ENCODE measurements at regions not wholly inside any gene's neighbourhood (a gene's known extent, or its start where the extent isn't known, plus 50 kb on each side); places are given as distances from the start of the nearest gene placed in this dataset.

DNA sequence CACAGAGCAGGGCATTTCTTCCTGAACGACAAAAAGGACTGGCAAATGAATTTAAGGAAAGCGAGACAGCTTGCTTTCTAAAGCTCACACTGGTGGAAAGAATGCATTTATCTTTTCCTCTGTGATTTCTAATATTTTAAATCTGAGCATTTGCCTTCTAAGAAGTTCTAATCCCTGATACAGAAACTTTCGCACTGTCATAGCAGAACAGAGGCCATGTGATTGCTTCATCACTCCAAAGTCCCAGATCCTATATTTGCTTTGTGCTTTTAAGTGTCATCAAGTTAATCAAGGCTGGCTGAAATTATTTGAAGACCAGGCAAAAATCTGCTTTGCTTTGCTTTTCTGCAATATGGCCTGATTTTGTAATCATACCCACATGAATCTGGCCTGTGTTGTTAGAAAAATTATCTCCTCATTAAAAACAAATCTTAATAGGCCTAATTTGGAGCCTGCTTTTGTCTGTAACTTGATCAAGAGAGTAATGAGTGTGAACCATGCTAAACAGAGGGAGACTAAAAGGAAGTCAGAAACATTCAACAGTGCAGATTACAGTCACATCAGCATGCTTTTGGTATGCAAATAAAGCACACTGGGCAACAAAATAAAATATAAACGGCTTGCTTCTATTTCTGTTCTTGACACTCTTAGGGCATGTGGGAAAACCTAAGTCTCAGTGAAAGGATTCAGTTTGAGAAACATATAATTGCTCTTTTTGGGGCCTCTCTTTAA, 178.2 kb upstream of the ADAMTS9 start:
- TF ChIP-seq GATA1 (IDR thresholded peaks at IDR 0.05; ENCODE audit: low read depth, low read length), result no peak
- TF ChIP-seq POLR2A (IDR thresholded peaks at IDR 0.05; ENCODE audit: low read length), result no peak
- DNase-seq, result no peak

DNA sequence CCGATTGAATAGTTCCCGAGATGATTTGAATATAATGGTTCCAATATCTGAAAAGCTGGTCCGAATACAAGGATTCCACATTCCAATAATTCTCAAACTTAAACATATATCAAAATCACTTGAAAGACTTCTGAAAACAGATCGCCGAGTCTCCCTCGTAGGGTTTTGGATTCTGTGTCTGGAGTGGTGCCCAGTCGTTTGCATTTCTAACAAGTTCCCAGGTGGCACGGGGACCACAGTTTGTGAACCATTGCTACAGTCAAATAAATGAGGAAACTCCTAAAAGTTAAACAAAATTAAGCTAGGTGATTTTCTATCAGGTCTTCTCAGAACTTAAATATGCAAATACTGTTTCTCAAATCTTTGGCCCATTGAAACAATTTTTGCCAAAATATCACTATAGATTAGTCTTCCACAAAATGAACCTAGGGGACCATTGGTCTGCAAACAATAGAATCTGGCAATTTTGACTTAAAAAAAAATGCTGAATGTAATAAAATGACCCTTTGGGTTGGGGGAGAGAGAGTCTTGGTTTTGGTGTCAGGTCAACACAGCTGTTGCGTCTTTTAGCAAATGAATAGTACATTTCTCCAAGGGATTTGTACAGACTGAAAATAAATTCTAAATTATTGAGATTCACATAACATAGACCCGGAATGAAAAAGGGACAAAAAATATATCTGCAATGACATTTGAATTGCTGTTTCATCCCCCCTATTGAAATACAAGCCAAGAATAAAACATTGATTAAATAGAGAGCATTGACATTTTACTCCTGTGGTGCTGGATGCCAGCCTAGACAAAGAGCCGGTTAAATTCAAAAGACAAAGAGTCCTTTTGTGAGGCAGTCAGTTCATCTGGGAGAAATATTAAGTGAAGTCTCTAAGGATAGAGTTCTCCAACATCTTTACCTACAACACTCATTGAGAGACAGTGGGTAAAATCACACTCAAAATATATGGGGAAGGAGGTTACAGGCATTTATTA, 175.7 kb upstream of the ADAMTS9 start:
- DNase-seq, result no peak
- TF ChIP-seq POLR2A (IDR thresholded peaks at IDR 0.05; ENCODE audit: low read length) (no peak), GATA1 (IDR thresholded peaks at IDR 0.05; ENCODE audit: low read depth, low read length) (no peak)

DNA sequence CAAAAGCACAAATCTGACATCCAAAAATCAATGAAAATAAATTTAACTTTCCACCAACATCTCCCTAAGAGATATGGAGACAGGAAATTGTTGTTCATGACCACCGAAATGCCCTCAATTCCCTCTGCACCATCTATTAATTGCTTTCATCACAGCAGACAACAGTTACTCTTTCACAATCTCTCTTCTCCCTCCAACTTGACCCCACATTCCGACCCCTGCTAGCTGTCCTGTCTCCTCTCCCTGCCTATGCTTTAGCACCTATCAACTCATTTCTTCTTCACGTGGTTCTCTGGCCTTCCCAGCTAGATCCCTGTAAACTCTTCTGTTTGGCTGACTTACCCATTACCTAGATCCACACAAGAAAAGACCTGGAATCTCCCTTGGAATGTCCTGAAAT, 173.9 kb upstream of the ADAMTS9 start:
- TF ChIP-seq POLR2A (IDR thresholded peaks at IDR 0.05; ENCODE audit: low read length), result no peak
- no peak for TF ChIP-seq GATA1 (IDR thresholded peaks at IDR 0.05; ENCODE audit: low read depth, low read length)
- DNase-seq, result no peak

DNA sequence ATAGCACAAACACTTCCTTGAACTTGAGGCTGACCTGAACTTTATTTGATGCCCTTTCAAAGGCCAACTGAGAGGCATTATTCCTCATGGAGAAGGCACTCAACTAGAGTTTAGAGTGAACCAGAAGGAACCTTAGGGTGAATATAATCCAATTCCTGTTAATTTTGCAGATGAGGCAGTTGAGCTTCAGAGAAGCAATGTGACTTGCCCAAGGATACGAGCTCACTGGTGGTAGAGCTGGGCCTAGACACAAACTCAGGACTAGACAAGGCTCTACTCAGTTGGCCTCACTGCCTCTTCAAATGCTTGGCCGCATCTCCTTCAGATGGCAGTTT, 172.7 kb upstream of the ADAMTS9 start:
- no peak for DNase-seq
- no peak for TF ChIP-seq POLR2A (IDR thresholded peaks at IDR 0.05; ENCODE audit: low read length)
- no peak for TF ChIP-seq GATA1 (IDR thresholded peaks at IDR 0.05; ENCODE audit: low read depth, low read length)

DNA sequence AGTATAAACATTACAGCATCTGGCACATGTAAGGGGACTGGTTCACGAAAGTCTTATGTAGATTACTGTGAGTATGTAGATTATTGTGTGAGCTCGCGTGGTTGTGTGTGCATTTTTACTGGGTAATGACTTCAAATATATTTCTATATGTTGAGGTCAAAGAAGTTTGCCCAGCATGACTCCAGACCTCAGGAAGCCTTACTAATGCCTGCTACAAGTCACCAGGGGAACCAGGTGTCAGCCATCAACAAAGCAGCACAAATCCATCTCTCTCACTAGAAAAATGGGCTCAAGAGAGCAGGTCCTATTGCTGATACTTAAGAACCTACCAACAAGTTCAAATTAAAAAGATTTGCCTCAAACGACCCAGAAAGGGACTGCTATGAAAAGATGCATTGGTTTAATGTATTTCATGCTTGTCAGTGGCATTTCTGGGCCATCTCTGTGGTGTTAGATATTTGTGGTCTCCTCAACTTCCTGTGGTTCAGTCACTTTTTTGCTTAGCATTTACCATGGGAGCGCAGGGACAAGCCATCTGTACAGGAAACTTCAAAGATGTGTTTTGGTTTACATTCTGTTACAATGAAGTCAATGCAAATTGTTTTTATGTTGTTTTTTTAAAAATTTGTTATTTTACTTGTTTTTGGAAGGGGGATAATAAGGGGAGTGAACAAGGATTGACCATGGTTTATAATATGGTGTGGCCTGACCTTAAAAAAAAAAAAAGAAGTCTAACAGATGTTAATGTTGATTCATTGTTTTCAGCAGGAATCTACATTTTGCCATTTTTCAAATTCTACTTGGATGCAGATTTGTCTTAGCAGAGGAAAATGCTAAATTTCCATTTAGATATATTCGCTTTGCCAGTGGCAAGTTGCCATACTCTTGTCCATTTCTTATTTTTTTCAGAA, 172.1 kb upstream of the ADAMTS9 start:
- DNase-seq, result no peak
- TF ChIP-seq GATA1 (IDR thresholded peaks at IDR 0.05; ENCODE audit: low read depth, low read length), result no peak
- TF ChIP-seq POLR2A (IDR thresholded peaks at IDR 0.05; ENCODE audit: low read length), result no peak

DNA sequence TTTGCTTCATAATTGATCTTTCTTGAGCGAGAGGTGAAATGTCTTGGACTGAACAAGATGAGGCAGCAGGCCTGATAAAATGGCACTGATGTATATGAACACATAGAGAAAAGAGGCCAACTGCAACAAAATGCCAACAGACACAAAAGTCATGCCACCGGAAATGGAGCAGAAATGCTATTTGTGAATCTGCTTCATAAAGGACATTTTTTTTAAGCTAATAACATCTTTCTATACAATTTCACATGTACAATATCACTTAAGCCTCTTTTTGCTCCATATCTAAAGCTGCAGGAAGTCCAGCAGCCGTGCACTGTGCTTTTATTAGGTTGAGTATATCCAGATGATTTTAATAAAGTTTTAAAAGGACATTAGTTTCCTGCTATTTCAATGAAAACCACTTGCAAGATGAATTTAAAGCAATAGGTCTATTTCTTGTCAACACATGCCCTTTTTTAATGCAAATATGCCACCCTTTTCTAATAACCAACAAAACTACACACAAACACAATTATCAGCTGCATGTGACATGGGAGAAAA, 169.2 kb upstream of the ADAMTS9 start:
- no peak for TF ChIP-seq GATA1 (IDR thresholded peaks at IDR 0.05; ENCODE audit: low read depth, low read length)
- TF ChIP-seq POLR2A (IDR thresholded peaks at IDR 0.05; ENCODE audit: low read length), result no peak
- DNase-seq, result no peak

DNA sequence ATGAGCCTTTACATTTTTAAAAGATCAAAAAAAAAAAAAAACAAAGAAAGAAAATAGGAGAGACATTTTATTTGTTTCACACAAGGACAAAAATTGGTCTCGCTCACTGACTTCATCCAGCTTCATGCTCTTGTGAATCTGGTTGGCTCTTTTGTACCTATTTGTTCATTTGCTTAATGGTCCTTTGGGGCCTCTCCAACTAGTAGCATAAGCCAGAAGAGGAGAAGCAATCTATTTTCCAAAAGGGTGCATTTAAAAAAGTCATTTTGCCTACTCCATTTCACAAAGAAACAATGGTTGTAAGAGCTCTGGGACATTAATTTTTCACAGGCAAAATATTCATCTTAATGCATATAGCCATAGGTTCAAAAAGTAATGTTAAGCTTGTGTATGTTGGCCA, 168.3 kb upstream of the ADAMTS9 start:
- no peak for DNase-seq
- TF ChIP-seq GATA1 (IDR thresholded peaks at IDR 0.05; ENCODE audit: low read depth, low read length) (no peak), POLR2A (IDR thresholded peaks at IDR 0.05; ENCODE audit: low read length) (no peak)

DNA sequence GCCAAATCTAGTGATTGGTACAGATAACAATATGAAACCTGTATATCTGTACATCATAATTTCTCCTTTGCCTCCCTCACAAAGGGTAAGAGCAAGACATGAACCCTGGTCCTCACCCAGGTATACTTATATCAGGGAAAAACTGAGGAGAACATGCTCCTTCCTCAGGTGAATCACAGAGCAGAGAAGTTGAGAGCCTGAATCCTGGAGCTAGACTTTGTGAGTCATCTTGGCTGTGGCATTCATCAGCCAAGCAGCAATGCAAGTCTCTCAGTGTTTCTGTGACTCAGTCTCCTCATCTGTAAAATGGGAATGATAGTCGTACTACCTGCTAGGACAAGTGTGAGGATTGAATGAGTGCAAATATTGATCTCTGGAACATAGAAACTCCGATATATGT, 165.7 kb upstream of the ADAMTS9 start:
- no peak for DNase-seq
- no peak for TF ChIP-seq POLR2A (IDR thresholded peaks at IDR 0.05; ENCODE audit: low read length)
- TF ChIP-seq GATA1 (IDR thresholded peaks at IDR 0.05; ENCODE audit: low read depth, low read length), result no peak

DNA sequence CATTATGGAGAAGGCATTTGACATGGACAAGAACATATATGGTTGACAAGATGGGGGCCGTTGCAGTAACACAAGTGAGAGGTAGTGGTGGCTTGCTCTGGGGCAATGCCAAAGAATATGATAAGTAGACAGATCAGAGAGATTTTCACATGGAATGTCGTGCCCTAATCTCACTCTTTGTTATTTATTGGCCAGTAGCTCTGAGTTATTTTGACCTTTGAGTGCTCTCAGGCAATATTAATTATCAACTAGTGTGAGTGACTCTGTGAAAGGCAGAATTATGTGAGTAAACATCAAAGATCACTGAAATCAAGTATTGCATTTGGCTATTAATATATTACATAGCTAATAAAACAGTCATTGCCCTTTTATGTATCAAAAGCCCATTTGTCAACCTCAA, 164.9 kb upstream of the ADAMTS9 start:
- TF ChIP-seq POLR2A (IDR thresholded peaks at IDR 0.05; ENCODE audit: low read length) (no peak), GATA1 (IDR thresholded peaks at IDR 0.05; ENCODE audit: low read depth, low read length) (no peak)

DNA sequence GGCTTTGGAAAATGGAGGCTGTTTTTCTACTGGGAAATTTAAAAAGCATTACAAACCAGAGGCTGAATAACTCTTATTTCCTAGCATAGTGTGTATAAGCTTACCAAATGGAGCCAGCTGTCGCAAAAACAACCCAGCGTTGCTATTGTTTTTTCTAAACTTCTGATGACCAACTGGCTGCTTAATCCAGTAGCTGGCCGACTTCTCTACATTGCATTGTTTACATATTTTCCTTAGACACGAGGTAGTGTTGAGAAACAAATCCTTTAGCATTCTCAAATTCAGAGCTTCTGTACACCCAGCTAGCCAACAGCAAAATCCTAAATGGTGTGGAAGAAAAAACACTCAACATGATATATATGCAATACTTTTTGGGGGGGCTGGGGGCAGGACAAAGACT, 161.0 kb upstream of the ADAMTS9 start:
- no peak for DNase-seq
- TF ChIP-seq POLR2A (IDR thresholded peaks at IDR 0.05; ENCODE audit: low read length) (no peak), GATA1 (IDR thresholded peaks at IDR 0.05; ENCODE audit: low read depth, low read length) (no peak)

More for the DNA sequence above, 164.9 kb upstream of the ADAMTS9 start:
- DNase-seq, result no peak

DNA sequence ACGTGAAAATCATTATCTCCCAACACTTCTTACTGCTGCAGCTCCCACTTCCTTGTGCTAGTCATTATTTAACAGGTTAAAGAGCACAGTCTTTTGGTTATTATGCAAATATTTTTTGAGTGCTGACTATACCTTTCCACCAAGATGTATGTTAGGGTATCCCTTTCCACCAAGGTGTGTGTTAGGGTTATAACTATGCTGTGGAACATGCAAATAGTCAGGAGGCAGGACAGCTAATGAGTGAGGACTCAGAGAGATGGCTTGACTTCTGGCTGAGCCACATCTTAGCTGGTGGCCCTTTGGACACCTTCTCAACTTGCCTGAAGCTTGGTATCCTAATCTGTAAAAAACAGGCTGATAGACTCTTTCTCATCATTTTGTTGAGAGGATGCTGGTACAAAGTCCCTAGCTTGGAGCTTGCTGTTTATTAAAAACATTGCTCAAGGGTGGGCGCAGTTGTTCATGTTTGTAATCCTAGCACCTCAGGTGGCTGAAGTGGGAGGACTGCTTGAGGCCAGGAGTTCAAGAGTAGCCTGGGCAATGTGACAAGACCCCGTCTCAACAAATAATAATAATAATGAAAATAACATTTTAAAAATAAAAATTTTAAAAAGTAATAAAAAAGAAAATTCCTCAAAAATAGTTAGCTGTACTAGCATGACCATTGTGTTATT, 160.5 kb upstream of the ADAMTS9 start:
- DNase-seq, result no peak

DNA sequence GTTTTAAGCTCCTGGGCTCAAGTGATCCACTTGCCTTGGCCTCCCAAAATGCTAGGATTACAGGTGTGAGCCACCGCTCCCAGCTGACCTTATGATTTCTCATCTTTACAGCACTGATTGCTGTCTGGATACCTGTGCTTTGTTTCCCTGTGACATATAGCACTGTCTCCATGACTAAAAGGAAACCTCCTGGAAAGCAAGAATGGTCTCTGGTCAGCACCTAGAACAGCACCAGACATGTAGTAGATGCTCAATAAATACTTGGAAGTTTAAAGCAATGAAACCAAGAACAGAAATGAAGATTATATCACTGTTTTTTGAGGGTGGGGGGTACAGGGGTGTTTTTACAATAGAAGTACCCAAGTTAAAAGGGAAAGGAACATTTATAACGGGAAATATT, 156.8 kb upstream of the ADAMTS9 start:
- no peak for DNase-seq
- no peak for TF ChIP-seq GATA1 (IDR thresholded peaks at IDR 0.05; ENCODE audit: low read depth, low read length)
- TF ChIP-seq POLR2A (IDR thresholded peaks at IDR 0.05; ENCODE audit: low read length), result no peak

More for the DNA sequence above, 160.5 kb upstream of the ADAMTS9 start:
- no peak for TF ChIP-seq GATA1 (IDR thresholded peaks at IDR 0.05; ENCODE audit: low read depth, low read length)
